Subcutaneous abdominal adipose tissue (tissue), 5 donors: ENCODE measurements at regions not wholly inside any gene's neighbourhood (a gene's known extent, or its start where the extent isn't known, plus 50 kb on each side); places are given as distances from the start of the nearest gene placed in this dataset.
A peak's percentile ranks its signal among the peaks of the same experiment; 100 is the strongest.

ENCODE experiments used
- H3K27ac ChIP-seq: one replicate; pipeline ENCODE4 v1.7.0; 2013; ENCODE audit warnings: low read depth, mild to moderate bottlenecking, inconsistent platforms, low read length, moderate library complexity
- H3K27me3 ChIP-seq, 5 donors: one replicate each; pipeline ENCODE4 v1.7.0; 2013; ENCODE audit warnings: low read length in 5 of 5, inconsistent platforms in 1 of 5; ENCODE audit not compliant: control insufficient read depth in 5 of 5, insufficient read depth in 4 of 5
- H3K36me3 ChIP-seq, 5 donors: one replicate each; pipeline ENCODE4 v1.7.0; 2013; ENCODE audit warnings: low read length in 5 of 5; ENCODE audit not compliant: control insufficient read depth in 5 of 5, insufficient read depth in 5 of 5
- H3K4me1 ChIP-seq, 5 donors: one replicate each; pipeline ENCODE4 v1.7.0; 2013; ENCODE audit warnings: low read length in 5 of 5, mild to moderate bottlenecking in 3 of 5, moderate library complexity in 1 of 5; ENCODE audit not compliant: control insufficient read depth in 5 of 5, insufficient read depth in 5 of 5
- H3K4me3 ChIP-seq, 5 donors: one replicate each; pipeline ENCODE4 v1.7.0; 2013; ENCODE audit warnings: low read length in 5 of 5, low read depth in 1 of 5
- H3K9ac ChIP-seq, 5 donors: one replicate each; pipeline ENCODE4 v1.7.0; 2013; ENCODE audit warnings: low read length in 5 of 5, mild to moderate bottlenecking in 4 of 5, moderate library complexity in 3 of 5
- H3K9me3 ChIP-seq, 5 donors: one replicate each; pipeline ENCODE4 v1.7.0; 2013; ENCODE audit warnings: low read length in 5 of 5; ENCODE audit not compliant: control insufficient read depth in 5 of 5
- donor health status: healthy.
- donor health status: healthy.
- donor health status: healthy.
- donor health status: healthy.
- donor health status: healthy.

DNA sequence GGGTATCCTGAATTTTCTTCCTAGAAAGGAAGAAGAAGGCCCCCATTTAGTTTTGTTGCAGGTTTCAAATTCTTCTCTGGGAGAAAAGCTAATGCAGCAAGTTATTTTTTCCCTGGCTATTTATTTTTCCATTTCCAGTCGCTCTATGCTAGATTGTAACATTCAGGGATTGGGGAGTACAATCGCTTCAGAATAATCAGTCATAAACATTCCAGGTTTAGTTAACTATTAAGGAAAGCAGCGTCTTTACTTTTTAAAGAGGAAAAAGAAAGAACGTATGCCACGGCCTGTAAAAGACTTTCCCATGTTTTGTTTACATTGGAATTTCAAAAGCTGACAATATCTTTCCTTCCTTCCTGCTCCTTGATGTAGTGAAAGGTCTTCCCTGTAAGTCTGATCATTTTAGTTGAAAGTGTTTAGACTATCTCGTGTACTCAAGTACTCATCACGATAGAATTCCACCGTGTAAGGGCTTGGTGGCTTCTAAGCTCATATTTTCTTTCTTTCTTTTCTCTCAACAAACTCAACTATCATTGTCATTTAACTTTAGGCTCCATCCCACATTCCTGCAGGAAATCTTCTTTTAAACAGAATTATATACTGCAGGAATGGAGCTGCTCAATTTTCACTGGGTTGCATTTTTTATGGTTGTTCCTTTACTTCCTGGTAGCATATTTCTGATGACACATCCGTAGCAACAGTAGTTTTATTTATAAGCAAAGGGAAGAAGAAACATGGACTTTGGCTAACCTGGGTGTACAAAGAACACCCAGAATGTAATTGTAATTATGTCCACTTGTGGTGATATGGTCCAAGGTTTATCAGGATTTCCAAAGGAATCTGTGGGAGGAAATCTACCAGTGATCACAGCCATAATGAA, 213.1 kb upstream of the FAT1 start:
- H3K4me3 ChIP-seq, result peak overlapping the region in 1 of 5 donors; percentile 6
- H3K9ac ChIP-seq, result no peak overlapping the region
- no peaks in the 10 kb centered on the region for H3K9me3 ChIP-seq
- H3K27ac ChIP-seq, result peak overlapping the region; percentile 24
- H3K36me3 ChIP-seq, result no peaks in the 10 kb centered on the region
- H3K27me3 ChIP-seq, result no peaks in the 10 kb centered on the region
- peaks cover 0 to 5% (median 0%) of the 10 kb centered on the region in 5 donors for H3K4me1 ChIP-seq

DNA sequence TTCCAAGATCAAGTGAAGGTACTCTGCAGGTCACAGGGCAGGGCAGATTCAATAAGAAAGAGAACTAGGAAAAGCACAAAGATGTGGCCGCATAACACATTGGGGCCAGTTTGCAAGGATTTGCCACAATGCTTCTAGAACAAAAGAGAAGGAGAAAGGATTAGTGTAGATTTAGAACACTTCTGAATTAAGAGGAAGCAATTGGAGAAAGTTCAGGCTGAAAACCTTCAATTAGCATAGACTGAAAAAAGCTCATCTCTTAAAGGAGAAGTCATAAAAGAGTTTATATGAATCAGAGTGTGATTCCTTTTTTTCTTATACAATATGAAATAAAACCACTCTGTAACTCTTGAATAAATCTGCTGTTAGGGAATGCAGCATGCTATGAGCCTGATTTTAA, 215.6 kb upstream of the FAT1 start:
- H3K4me3 ChIP-seq, result no peak overlapping the region
- H3K27me3 ChIP-seq, result no peaks in the 10 kb centered on the region
- H3K9ac ChIP-seq, result no peak overlapping the region
- no peaks in the 10 kb centered on the region for H3K9me3 ChIP-seq
- no peak overlapping the region for H3K27ac ChIP-seq
- H3K4me1 ChIP-seq, result peaks cover 0 to 15% (median 8%) of the 10 kb centered on the region in 5 donors
- no peaks in the 10 kb centered on the region for H3K36me3 ChIP-seq

DNA sequence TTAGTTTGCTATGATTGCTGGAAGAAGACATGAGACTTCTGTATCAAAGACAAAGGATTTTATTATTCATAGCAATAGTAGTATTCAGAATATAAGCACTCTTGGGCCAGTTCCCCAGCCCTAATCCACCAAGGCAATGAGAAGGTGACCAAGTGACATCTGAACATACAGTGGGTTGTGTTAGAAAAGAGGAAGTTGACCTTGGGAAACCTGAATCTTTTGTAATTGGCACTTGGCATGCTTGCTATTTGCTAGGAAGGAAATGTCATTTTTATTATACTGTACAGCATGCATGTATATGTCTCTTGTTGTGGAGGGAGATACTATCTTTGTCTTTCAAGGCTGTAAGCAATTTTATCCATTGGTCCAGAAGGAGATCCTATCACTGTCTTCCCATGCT, 216.1 kb upstream of the FAT1 start:
- Histone ChIP-seq H3K9ac (no peak overlapping the region), H3K9me3 (no peaks in the 10 kb centered on the region), H3K4me1 (peaks cover 0 to 15% (median 8%) of the 10 kb centered on the region in 5 donors), H3K27ac (no peak overlapping the region), H3K4me3 (no peak overlapping the region), H3K27me3 (no peaks in the 10 kb centered on the region), H3K36me3 (no peaks in the 10 kb centered on the region)

DNA sequence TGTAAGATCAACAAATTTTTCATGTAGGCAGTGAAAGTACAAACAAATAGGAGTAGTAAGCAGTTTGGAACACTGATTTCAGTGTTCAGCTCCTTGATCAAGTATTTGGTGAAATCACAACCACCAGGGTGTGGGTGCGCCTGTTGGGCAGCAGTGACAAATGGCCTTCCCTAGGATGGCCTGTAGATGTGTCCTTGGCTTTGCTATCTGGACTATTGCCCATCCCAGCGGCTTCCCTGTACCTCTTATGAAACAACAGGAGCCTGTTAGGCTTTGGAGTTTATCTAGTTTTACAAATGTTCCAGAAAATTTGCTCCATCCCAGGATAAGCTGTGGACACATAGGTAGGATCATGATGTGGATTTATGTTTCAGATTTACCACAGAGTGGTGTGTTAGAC, 216.8 kb upstream of the FAT1 start:
- Histone ChIP-seq H3K9me3 (no peaks in the 10 kb centered on the region), H3K4me1 (peaks cover 0 to 15% (median 8%) of the 10 kb centered on the region in 5 donors), H3K9ac (no peak overlapping the region), H3K36me3 (no peaks in the 10 kb centered on the region), H3K4me3 (no peak overlapping the region), H3K27me3 (no peaks in the 10 kb centered on the region), H3K27ac (no peak overlapping the region)

DNA sequence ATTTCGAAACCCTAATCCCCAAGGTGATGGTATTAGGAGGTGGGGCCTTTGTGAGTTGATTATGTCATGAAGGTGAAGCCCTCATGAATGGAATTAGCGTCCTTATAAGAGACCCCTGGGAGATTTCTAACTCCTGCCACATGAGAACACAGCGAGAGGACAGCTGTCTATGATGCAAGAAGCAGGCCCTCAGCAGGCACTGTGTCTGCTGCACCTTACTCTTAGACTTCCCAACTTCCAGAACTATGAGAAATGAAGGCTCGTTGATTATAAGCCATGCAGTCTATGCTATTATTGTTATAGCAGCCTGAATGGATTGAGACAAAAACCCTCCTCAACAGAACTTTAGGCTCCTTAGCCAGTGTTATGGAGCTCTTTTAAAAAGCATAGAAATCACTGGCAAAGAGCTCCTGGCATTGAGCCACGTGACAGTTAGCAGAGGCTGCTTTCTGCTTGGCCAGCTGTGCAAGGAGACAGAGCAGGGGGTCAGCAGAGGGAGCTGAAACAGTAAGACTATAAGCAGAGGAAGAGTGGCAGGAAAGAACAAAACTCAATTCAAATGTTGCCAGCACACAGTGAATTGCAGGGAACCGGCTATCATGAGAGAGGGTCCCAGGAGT, 219.2 kb upstream of the FAT1 start:
- Histone ChIP-seq H3K27me3 (no peaks in the 10 kb centered on the region), H3K36me3 (no peaks in the 10 kb centered on the region), H3K4me1 (peaks cover 0 to 10% (median 7%) of the 10 kb centered on the region in 5 donors), H3K9me3 (no peaks in the 10 kb centered on the region), H3K9ac (no peak overlapping the region), H3K4me3 (no peak overlapping the region), H3K27ac (no peak overlapping the region)

DNA sequence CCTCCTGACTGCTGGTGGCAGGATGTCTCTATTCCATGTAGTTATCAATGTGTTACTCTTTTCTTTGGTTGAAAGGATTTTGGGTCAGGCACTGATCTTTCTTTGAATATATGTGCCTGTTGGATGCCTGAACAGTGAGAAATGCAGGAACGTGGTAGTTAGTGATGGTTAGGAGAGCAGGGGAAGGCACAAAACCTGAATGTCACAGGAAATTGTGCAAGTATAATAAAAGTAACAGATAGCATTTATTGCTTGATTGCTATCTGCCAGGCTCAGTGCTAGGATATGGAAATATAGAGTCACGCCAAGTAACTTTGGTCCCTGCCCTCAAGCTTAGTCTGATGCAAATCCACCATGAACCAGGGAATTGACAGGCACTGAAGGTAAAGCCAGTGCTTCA, 219.8 kb upstream of the FAT1 start:
- no peaks in the 10 kb centered on the region for H3K27me3 ChIP-seq
- no peak overlapping the region for H3K9ac ChIP-seq
- H3K27ac ChIP-seq, result no peak overlapping the region
- no peaks in the 10 kb centered on the region for H3K9me3 ChIP-seq
- H3K36me3 ChIP-seq, result no peaks in the 10 kb centered on the region
- peaks cover 0 to 11% (median 8%) of the 10 kb centered on the region in 5 donors for H3K4me1 ChIP-seq
- H3K4me3 ChIP-seq, result no peak overlapping the region

DNA sequence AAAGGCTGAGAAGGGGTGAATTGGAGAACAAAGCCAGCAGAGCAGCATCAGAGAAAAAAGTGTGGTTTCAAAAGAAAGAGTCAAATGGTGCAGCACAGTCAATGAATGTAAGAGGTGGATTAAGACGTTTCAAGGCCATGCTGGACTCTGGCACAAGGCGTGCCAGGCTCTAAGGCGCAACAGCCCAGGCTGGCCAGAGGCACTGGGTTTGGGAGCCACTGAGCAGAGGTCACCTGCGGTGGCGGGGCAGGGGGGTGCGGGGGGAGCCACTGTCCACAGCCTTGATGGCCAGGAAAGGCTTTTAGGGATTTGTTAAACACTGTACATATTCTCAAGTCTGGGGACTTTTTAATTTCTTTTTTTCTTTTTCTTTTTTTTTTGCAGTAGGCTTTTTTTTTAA, 222.5 kb upstream of the FAT1 start:
- Histone ChIP-seq H3K36me3 (no peaks in the 10 kb centered on the region), H3K9ac (no peak overlapping the region), H3K27me3 (no peaks in the 10 kb centered on the region), H3K4me1 (peaks cover 0 to 16% (median 15%) of the 10 kb centered on the region in 5 donors), H3K27ac (no peak overlapping the region), H3K4me3 (no peak overlapping the region), H3K9me3 (no peaks in the 10 kb centered on the region)

DNA sequence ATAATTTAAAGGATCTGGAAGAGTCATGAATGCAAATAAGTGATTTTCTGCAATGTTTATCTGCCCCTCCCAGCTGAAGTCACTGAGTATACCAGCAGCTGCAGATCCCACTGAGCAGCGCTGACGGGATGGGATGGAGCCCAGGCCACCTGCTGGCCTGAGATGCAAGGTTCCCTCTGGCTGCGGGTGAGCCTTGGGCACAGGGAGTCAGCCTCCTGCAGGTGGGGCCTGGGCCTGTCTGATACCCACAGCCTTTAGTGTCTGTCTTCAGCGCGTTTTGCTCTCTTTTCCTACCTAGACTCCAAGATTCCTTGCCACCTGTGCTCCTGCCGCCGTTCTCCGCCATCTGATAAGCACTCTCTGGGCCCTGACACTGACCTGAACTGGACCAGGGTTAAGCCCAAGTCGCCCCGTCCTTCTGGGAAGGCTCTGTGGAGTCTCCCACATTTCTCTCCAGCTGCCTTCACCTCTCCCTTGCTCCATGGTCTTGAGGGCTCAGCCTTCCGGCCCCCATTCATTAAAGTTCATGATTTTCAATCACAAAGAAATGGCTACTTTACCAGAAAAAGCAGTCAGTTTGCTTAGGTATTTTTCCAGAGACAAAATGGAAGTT, 223.1 kb upstream of the FAT1 start:
- no peaks in the 10 kb centered on the region for H3K9me3 ChIP-seq
- no peak overlapping the region for H3K27ac ChIP-seq
- H3K9ac ChIP-seq, result no peak overlapping the region
- H3K36me3 ChIP-seq, result no peaks in the 10 kb centered on the region
- H3K27me3 ChIP-seq, result no peaks in the 10 kb centered on the region
- no peak overlapping the region for H3K4me3 ChIP-seq
- peaks cover 0 to 16% (median 15%) of the 10 kb centered on the region in 5 donors for H3K4me1 ChIP-seq

DNA sequence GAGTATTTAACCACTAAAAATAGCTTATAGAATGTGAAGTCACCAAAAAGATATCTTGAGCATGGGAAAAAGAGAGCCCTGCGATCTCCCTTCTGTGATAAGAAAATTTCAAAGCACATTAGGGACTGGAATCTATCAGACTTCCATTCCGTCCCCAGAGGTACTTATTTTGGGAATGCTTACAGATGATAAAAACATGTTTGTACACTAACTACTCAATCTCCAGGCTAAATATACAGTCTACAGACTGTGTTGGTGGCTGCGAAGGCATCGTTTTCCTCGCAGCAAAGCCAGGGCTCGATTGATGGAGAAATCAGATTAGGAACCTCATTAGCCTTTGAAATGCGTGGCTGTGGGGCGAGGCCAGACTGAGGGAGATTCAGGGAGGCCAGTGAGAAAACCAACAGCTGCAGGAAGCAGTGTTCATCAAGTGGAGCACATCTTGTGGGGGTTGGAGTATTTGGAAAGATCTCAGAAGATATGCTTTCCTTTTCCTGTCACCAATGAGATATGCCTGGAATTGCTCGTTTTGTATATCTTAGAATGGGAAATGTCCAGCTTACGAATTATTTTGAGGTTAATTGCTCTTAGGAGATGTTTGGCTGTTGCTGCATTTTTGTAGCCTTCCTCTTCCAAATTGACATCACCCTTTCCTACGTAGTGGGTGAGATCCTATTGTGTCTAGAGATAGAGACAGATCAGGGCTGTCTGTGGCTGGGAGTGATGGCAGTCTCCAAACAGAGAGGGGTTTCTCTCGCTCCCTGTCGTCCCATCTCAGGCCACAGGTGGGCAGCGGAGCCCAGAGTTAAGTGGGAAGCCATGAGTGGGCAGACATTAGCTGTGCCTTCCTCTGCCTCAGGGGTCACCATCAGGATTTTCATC, 224.9 kb upstream of the FAT1 start:
- no peak overlapping the region for H3K27ac ChIP-seq

More for the DNA sequence above, 224.9 kb upstream of the FAT1 start:
- Histone ChIP-seq H3K36me3 (no peaks in the 10 kb centered on the region), H3K9me3 (no peaks in the 10 kb centered on the region), H3K9ac (peak overlapping the region in 1 of 5 donors; percentile 30), H3K4me3 (peak overlapping the region in 4 of 5 donors; percentile 17 to 41 (median 24)), H3K27me3 (no peaks in the 10 kb centered on the region), H3K4me1 (peaks cover 0 to 13% (median 9%) of the 10 kb centered on the region in 5 donors)
